ENCODE measurements at regions not wholly inside any gene's neighbourhood (a gene's known extent, or its start where the extent isn't known, plus 50 kb on each side); places are given as distances from the start of the nearest gene placed in this dataset.

DNA sequence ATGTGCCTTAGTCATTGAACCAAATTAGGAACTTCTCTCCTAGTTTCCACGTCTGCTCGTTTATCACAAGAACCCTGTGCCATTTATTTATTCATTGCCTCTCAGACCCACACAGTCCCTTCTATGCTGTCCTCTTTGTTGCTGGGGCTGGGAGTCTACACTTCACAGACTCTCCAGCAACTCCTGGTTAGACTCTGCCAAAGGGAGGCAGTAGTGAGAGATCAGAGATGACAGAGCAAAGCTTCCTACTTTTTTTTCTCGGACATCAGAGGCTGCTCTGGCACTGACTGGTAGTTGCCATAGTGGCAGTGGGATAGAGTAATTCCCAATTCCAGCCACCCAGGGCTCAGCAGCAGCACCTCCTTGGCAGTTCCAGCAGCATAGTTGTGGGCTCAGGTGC, 277.5 kb downstream of the BCL11A start:
- TF ChIP-seq EZH2phosphoT487 (IDR thresholded peaks at IDR 0.05; ENCODE audit: low read length): no peak
- TF ChIP-seq, protein P1, sequence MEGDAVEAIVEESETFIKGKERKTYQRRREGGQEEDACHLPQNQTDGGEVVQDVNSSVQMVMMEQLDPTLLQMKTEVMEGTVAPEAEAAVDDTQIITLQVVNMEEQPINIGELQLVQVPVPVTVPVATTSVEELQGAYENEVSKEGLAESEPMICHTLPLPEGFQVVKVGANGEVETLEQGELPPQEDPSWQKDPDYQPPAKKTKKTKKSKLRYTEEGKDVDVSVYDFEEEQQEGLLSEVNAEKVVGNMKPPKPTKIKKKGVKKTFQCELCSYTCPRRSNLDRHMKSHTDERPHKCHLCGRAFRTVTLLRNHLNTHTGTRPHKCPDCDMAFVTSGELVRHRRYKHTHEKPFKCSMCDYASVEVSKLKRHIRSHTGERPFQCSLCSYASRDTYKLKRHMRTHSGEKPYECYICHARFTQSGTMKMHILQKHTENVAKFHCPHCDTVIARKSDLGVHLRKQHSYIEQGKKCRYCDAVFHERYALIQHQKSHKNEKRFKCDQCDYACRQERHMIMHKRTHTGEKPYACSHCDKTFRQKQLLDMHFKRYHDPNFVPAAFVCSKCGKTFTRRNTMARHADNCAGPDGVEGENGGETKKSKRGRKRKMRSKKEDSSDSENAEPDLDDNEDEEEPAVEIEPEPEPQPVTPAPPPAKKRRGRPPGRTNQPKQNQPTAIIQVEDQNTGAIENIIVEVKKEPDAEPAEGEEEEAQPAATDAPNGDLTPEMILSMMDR (IDR thresholded peaks at IDR 0.05; ENCODE audit: low read length): no peak
- TF ChIP-seq EZH2 (optimal IDR thresholded peaks at IDR 0.05; ENCODE audit: low read depth, low read length): no peak

All from MM.1S (cell line).